Myocyte (in vitro differentiated cells): ENCODE measurements at regions not wholly inside any gene's neighbourhood (a gene's known extent, or its start where the extent isn't known, plus 50 kb on each side); places are given as distances from the start of the nearest gene placed in this dataset.
"Not testable (repeated sequence)": the region's sequence is repeated elsewhere in the genome, so short reads cannot be mapped to it uniquely, and the experiment has no call there.

ENCODE experiments used
- DNase-seq: peaks from one replicate; pipeline ENCODE4 v3.0.0-alpha.2; 2012; ENCODE audit warnings: low read depth

- no peak for DNase-seq
Measured at GRCh38 chr22:49466878-49467595, 360.6 kb downstream of the BRD1 start.

DNA sequence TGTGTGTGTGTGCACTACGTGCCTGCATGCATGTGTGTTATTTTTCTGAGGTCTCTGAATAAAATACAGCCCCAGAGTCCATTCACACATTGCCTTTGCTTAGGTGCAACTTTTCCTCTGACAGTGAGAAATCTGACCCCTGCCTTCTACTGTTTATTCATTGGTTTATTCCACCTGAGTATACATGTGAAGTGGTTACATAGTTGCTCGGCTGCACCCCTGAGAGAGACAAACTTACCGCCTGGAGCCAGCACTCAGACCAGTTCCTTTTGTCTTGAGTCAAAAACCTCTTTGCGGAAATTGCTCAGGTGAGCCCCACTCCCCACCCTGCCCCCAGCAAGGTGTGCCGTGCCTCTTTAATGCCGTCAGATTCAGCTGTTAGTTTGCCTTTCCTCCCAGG, 363.6 kb downstream of the BRD1 start:
- DNase-seq = no peak

GRCh38 chr22:49462795-49463194, 364.9 kb downstream of the BRD1 start:
- DNase-seq = no peak

DNA sequence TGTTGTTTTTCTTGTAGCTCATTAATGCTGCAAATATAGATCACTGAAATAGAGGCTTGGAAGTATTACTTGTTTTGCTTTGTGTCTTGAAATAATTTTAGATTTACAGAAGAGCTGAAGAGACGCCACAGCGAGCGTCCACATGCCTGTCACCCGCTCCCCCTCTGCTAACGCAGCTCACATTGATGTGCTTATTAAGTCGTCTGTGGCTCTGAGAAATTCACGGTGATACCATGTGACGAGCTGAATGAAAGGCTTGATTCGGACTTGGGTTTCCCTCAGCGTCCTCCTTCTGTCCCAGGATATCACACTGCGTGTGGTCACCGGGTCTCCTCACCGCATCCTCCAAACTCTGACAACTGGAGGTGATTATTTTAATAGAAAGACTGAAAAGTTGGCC, 365.4 kb downstream of the BRD1 start:
- DNase-seq = no peak

DNA sequence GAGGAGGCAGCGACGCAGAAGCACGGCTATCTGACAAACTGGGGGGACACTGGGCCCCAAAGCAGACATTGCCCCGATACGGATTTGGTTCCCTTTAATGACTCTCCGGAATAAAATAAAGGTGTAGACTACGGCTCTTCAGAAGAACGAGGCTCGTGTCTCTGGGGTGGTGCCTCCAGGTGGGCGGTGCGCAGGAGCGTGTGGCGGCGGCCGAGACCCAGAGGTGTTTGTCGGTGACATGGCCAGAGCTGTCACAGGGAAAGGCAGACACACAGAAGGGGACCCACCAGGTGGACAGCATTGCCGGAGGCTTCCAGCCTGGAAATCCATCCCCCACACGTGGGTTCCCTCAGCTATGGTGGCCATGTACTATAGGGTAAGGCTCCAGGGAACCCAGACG, 366.0 kb downstream of the BRD1 start:
- DNase-seq = no peak

- no peak for DNase-seq
Measured at GRCh38 chr22:49460592-49461281, 366.9 kb downstream of the BRD1 start.

- no peak for DNase-seq
Measured at GRCh38 chr22:49460091-49460490, 367.6 kb downstream of the BRD1 start.

DNA sequence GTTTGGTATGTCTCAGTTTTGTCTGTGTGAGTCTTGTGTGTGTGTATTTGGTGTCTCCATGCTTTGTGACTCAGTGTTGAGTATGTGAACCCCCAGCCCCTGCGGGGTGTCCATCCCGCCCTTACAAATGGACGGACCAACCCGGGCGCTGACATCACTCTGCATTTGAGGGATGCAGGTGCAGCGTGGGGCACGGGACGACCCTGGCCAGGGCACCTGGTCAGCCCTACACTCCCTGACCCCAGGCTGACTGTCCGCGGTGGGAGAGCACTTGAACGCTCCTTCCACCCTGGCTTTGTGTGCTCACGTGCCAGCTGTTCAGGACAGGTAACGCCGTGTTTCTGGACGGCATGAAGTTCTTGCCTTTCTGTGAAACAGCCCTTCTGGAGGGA, 369.0 kb downstream of the BRD1 start:
- DNase-seq = no peak

GRCh38 chr22:49457946-49458707, 369.5 kb downstream of the BRD1 start:
- DNase-seq = no peak

DNA sequence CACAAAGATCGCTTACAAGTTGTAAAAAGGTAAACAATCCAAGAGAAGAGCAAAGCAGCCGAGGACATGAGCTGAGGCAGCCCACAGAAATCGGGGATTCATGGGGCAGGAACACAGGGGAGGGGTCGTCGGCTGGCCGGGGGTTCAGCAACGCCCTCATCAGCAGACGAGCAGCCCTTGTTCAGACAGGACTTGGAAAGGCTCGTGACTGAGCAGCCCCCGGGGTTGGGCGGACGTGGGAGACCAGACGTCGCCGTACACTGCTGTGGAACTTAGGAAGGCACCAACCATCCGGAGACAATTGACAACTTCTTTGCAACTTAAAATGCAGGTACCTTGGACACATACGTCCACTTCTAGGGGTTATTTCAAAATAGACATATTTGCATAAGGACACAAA, 370.5 kb downstream of the BRD1 start:
- no peak for DNase-seq

DNA sequence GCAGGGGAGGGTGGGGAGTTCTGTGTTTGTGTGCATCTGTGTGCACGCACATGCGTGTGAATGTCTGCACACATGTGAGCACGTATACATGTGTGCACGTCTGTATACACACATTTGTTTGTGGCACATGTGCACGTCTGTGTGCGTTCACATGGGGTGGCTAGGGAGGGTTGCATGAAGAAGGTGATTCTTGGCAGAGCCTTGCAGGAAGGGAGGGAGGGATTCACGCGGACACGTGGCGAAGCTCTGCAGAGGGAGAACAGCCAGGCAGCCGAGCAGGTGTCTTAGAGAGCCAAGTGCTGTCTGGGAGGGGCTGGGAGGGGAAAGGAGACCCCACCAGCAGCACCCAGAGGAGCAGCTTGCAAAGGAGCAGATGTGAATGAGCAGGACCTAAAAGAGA, 372.1 kb downstream of the BRD1 start:
- DNase-seq = no peak

GRCh38 chr22:49454726-49455125, 372.9 kb downstream of the BRD1 start:
- no peak for DNase-seq

- no peak for DNase-seq
Measured at GRCh38 chr22:49453771-49454170, 373.9 kb downstream of the BRD1 start.

GRCh38 chr22:49453019-49453418, 374.7 kb downstream of the BRD1 start:
- not testable (repeated sequence) for DNase-seq

- DNase-seq = no peak
Measured at GRCh38 chr22:49452362-49452946, 375.2 kb downstream of the BRD1 start.

DNA sequence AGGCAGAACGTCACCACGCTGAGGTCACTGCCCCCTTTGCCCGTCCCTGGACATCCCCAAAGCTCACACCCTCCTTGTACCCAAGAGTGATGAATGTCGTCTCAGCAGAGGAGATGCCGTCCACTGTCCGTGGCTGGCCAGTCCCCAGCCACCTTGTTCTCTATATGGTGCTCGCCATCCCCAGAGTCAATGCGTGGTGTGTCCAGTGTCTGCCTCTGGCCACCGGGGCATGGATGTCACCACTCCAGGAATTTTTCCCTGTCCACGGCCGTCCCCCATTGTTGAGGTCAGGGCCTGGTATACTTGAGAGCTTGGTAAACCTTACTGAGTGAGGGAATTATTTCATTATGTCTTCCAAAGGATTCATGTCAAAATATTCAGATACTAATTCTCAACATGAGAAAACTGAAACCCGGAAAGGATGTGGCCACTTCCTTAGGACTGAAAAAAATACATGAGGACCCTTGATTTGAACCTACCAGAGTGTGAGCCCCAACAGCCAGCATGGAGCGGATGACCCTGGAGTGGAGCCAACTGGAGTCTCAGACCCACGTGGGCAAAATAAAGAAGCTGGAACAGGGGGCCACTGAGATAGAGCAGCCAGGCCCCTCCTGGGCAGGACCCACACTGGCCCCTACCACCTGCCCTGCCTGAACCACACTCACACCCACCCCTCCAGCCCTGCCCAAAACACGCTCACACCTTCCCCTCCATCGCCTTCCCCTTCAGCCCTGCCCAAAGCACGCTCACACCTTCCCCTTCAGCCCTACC, 376.4 kb downstream of the BRD1 start:
- DNase-seq = no peak

GRCh38 chr22:49450498-49450897, 377.2 kb downstream of the BRD1 start:
- DNase-seq = no peak

DNA sequence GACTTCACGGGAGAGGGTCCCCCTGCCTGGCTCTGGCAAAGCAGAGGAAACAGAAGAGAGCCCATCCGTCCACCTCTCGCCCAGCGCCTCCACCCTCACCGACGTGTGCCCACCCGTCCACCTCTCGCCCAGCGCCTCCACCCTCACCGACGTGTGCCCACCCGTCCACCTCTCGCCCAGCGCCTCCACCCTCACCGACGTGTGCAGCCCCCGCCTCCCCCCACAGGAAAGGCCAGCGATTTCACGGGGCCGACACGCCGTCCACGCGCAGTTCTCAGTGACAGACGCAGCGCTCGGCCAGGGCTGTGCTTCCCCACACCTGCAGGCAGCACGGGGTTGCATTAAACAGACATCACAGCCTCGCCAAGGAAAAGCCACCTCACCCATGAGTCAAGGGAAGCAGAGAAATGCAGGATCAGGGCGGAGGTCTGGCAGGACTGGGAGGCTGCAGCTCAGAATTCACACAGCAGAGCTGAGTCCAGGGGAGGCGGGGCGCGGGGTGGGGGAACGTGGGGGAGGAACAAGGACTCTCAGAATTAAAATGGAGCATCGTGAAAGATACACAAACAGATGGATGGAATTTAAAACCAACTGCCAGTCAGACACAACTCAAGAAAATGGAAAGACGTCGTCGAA, 377.7 kb downstream of the BRD1 start:
- DNase-seq = no peak

- DNase-seq = no peak
Measured at GRCh38 chr22:49449377-49449776, 378.3 kb downstream of the BRD1 start.

GRCh38 chr22:49448526-49448925, 379.1 kb downstream of the BRD1 start:
- no peak for DNase-seq

- DNase-seq = no peak
Measured at GRCh38 chr22:49447837-49448236, 379.8 kb downstream of the BRD1 start.
